ENCODE measurements at regions not wholly inside any gene's neighbourhood (a gene's known extent, or its start where the extent isn't known, plus 50 kb on each side); places are given as distances from the start of the nearest gene placed in this dataset.

DNA sequence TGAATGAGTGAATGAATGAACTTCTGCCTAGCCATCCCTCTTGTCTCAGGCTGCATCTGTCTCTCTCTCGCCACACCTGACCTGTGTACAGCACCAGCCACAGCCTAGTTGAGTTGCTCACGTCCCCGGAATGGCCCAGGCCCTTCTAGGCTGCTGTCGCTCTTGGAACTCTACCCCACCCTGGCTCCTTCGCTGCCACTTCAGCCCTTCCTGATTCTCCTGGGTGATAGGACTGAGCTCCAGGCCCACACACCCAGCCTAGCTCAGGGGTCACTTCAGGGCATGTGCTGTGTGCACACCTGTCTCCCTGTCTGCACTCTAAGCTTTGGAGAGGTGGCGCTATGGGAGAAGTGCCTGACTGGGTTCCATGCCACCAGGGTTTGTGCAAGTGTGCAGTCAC is 236.6 kb downstream of the GLI2 start:
- Histone ChIP-seq H3K4me3 (ENCODE audit: low read depth, low read length) (no peak overlapping the region), H3K27me3 (ENCODE audit: control insufficient read depth, insufficient read depth, low read length) (no peaks in the 10 kb centered on the region), H3K27ac (ENCODE audit: low read depth, low read length) (no peak overlapping the region), H3K9me3 (ENCODE audit: control insufficient read depth, insufficient read depth, low read length) (no peaks in the 10 kb centered on the region; the same call in 1 of the 2 replicates)
- CTCF ChIA-PET = interaction anchor here (0.5 kb wide), 1 partner anchor 66 kb away, joined by 6 read pairs; no protein-coding TSS in a partner anchor
- POLR2A ChIA-PET = no interaction called here
- TF ChIP-seq, protein P1, sequence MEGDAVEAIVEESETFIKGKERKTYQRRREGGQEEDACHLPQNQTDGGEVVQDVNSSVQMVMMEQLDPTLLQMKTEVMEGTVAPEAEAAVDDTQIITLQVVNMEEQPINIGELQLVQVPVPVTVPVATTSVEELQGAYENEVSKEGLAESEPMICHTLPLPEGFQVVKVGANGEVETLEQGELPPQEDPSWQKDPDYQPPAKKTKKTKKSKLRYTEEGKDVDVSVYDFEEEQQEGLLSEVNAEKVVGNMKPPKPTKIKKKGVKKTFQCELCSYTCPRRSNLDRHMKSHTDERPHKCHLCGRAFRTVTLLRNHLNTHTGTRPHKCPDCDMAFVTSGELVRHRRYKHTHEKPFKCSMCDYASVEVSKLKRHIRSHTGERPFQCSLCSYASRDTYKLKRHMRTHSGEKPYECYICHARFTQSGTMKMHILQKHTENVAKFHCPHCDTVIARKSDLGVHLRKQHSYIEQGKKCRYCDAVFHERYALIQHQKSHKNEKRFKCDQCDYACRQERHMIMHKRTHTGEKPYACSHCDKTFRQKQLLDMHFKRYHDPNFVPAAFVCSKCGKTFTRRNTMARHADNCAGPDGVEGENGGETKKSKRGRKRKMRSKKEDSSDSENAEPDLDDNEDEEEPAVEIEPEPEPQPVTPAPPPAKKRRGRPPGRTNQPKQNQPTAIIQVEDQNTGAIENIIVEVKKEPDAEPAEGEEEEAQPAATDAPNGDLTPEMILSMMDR (IDR thresholded peaks at IDR 0.05; ENCODE audit: low read depth, low read length) = no peak
- DNase-seq (ENCODE audit: low read depth, low spot score) = no peak

DNA sequence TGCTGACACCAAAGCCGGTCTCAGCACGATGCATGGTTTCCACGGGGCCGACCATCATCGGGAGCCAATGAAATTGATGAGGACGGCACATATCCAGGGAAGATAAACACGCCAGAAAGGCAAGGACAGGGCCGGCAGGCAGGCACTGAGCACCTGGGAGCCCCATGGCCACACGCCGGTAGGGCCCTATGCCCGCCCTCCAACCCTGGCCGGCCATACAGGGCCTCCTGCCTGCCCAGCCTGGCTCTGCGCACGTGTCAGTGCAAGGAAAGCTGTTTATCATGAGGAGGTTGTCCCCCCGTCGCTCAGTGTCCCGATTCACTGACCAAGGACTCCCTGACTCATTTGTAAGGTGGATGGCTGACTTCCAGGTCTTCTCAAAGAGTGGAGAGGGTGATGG is 237.5 kb downstream of the GLI2 start:
- POLR2A ChIA-PET = no interaction called here
- H3K27me3 ChIP-seq (ENCODE audit: control insufficient read depth, insufficient read depth, low read length) = no peaks in the 10 kb centered on the region
- H3K9me3 ChIP-seq (ENCODE audit: control insufficient read depth, insufficient read depth, low read length) = no peaks in the 10 kb centered on the region; the same call in 1 of the 2 replicates
- TF ChIP-seq, protein P1 (IDR thresholded peaks at IDR 0.05; ENCODE audit: low read depth, low read length) = no peak
- no peak overlapping the region for H3K27ac ChIP-seq (ENCODE audit: low read depth, low read length)
- H3K4me3 ChIP-seq (ENCODE audit: low read depth, low read length) = no peak overlapping the region
- CTCF ChIA-PET = no interaction called here
- no peak for DNase-seq (ENCODE audit: low read depth, low spot score)

DNA sequence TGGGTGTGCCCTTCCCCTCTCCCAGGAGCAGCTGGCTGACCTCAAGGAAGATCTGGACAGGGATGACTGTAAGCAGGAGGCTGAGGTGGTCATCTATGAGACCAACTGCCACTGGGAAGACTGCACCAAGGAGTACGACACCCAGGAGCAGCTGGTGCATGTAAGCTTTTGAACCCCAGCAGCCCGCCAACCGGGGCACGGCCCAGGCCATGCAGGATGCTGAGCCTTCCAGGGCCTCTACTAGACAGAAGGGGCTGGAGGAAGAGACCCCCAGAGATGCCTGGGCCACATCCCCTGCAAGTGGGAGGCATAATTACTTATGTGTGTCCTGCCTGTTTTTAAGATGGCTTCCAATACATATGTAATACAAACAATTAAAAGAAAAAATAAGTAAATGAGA is 239.3 kb downstream of the GLI2 start:
- no peak overlapping the region for H3K4me3 ChIP-seq (ENCODE audit: low read depth, low read length)
- H3K27me3 ChIP-seq (ENCODE audit: control insufficient read depth, insufficient read depth, low read length) = no peaks in the 10 kb centered on the region
- POLR2A ChIA-PET = no interaction called here
- TF ChIP-seq, protein P1 (IDR thresholded peaks at IDR 0.05; ENCODE audit: low read depth, low read length) = no peak
- DNase-seq (ENCODE audit: low read depth, low spot score) = no peak
- no peaks in the 10 kb centered on the region; the same call in 1 of the 2 replicates for H3K9me3 ChIP-seq (ENCODE audit: control insufficient read depth, insufficient read depth, low read length)
- H3K27ac ChIP-seq (ENCODE audit: low read depth, low read length) = no peak overlapping the region
- CTCF ChIA-PET = no interaction called here

DNA sequence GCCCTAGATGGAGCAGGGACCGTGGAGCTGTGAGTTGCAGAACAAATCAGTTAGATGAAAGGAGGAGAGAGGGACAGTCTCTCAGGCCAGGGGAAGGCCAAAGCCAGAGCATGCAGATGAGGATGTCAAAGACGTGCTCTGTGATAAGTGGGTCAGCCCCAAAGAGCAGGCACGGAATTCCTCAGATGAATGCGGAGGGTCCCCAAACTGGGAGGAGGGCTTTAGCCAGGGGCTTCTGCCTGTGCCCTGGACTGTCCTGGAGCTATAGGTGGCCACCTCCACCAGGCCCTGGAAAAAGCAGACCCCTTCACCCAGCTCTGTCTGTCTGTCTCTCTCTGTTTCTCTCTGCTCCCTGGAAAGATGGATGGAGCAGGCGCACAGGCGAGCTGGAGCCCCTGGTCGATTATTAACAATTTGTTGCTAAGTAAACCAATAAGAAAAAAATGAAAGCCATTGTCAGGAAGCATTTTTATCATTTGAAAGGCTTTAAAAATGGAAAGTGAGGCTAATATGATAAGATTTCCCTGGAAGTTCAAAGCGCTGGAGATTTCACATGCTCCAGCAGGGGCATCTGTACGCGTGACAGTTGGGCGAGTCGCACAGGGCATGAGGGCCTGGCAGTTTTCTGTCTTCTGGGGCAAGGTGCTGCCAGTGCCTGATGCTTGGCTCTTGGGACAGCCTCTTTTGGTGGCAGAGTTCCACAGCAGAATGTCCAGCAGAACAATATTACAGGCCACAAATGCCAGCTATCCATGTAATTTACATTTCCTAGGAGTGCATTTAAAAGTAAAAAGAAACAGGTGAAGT is 241.0 kb downstream of the GLI2 start:
- Histone ChIP-seq H3K4me3 (ENCODE audit: low read depth, low read length) (no peak overlapping the region), H3K27ac (ENCODE audit: low read depth, low read length) (no peak overlapping the region), H3K9me3 (ENCODE audit: control insufficient read depth, insufficient read depth, low read length) (no peaks in the 10 kb centered on the region; the same call in 1 of the 2 replicates), H3K27me3 (ENCODE audit: control insufficient read depth, insufficient read depth, low read length) (no peaks in the 10 kb centered on the region)
- ChIA-PET CTCF (interaction anchor here (0.7 kb wide), 1 partner anchor 21 kb away, joined by 10 read pairs; no protein-coding TSS in a partner anchor), POLR2A (no interaction called here)
- no peak for DNase-seq (ENCODE audit: low read depth, low spot score)
- TF ChIP-seq, protein P1 (IDR thresholded peaks at IDR 0.05; ENCODE audit: low read depth, low read length) = no peak

DNA sequence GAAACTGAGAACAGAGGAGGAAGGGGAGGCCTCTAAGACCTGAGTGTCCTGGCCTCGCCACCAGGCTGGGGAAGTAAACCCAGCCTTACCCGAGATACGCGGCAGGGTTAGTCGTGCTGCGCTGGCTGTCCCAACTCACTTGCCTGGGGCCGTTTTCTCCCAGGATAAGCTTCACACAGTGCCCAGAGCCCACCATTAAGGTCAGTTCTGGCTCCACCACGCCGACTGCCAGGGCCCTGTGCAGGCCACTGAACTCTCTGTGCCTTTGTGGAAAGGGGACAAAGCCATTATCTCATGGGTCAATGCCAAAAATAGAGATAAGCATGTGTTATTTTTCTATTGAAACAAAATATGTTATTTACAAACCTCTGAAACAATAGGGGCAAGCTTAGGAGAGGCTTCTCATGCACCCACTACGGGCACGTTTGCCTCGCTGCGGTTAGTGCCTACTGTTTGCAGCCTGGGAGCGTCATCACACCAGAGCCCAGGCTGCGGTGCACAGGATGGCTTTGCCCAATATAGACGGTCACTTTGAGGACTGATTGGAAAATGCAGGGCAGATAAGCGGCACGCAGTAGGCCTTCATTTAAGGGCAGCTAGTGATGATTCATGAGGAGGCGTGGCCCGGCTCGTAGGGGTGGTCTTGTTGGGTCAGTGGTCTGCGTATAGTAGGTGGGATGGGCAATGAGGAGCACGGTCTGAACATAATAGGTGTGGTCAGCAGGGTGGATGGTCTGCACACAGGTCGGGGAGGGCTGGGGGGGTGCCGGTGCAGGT is 242.1 kb downstream of the GLI2 start:
- Histone ChIP-seq H3K27me3 (ENCODE audit: control insufficient read depth, insufficient read depth, low read length) (no peaks in the 10 kb centered on the region), H3K27ac (ENCODE audit: low read depth, low read length) (no peak overlapping the region), H3K4me3 (ENCODE audit: low read depth, low read length) (no peak overlapping the region), H3K9me3 (ENCODE audit: control insufficient read depth, insufficient read depth, low read length) (no peaks in the 10 kb centered on the region; the same call in 1 of the 2 replicates)
- ChIA-PET CTCF (interaction anchor here (0.7 kb wide), 1 partner anchor 22 kb away, joined by 10 read pairs; no protein-coding TSS in a partner anchor), POLR2A (no interaction called here)
- TF ChIP-seq, protein P1 (IDR thresholded peaks at IDR 0.05; ENCODE audit: low read depth, low read length) = no peak
- no peak for DNase-seq (ENCODE audit: low read depth, low spot score)

Data from AG04450 (cell line).